Astrocyte (in vitro differentiated cells and primary cell): ENCODE measurements at regions not wholly inside any gene's neighbourhood (a gene's known extent, or its start where the extent isn't known, plus 50 kb on each side); places are given as distances from the start of the nearest gene placed in this dataset.

Source experiments
- DNase-seq: peaks from one replicate; pipeline ENCODE4 v3.0.0-alpha.2; 2010; ENCODE audit warnings: low read depth
- FAIRE-seq: peaks from 2 replicates; lab custom pipeline; 2011; peaks lifted over from hg19 to GRCh38; lab: Jason Lieb, UNC
- H2AFZ ChIP-seq: 2 replicates; pipeline ENCODE4 v1.6.0; 2012; ENCODE audit warnings: low read depth, low read length, inconsistent platforms
- H3K27ac ChIP-seq: 2 replicates; pipeline ENCODE4 v1.5.1; 2011; ENCODE audit warnings: low read depth, low read length, inconsistent platforms
- H3K27me3 ChIP-seq: 2 replicates; pipeline ENCODE4 v1.6.0; 2011; ENCODE audit warnings: low read length, inconsistent platforms; ENCODE audit not compliant: insufficient read depth
- H3K36me3 ChIP-seq: 2 replicates; pipeline ENCODE4 v1.5.1; 2011; ENCODE audit warnings: low read length, inconsistent platforms; ENCODE audit not compliant: insufficient read depth
- H3K4me1 ChIP-seq: 2 replicates; pipeline ENCODE4 v1.5.1; 2011; ENCODE audit warnings: low read length, inconsistent platforms; ENCODE audit not compliant: insufficient read depth
- H3K4me2 ChIP-seq: 2 replicates; pipeline ENCODE4 v1.6.0; 2012; ENCODE audit warnings: low read length, inconsistent platforms
- H3K4me3 ChIP-seq: 2 replicates; pipeline ENCODE4 v1.5.1; 2011; ENCODE audit warnings: low read depth, mild to moderate bottlenecking, low read length, inconsistent platforms; ENCODE audit not compliant: insufficient read depth
- H3K79me2 ChIP-seq: 2 replicates; pipeline ENCODE4 v1.6.0; 2012; ENCODE audit warnings: mild to moderate bottlenecking, low read length, inconsistent platforms; ENCODE audit not compliant: insufficient read depth
- H3K9ac ChIP-seq: 2 replicates; pipeline ENCODE4 v1.6.0; 2012; ENCODE audit warnings: mild to moderate bottlenecking, low read length, inconsistent platforms
- H3K9me3 ChIP-seq: 2 replicates; pipeline ENCODE4 v1.5.1; 2012; ENCODE audit warnings: low read depth, mild to moderate bottlenecking, low read length, inconsistent platforms; ENCODE audit not compliant: insufficient read depth
- H4K20me1 ChIP-seq: 2 replicates; pipeline ENCODE4 v1.6.0; 2012; ENCODE audit warnings: low read length, inconsistent platforms; ENCODE audit not compliant: insufficient read depth
- H3K27ac Mint-ChIP-seq: one replicate; pipeline ENCODE4 v1.8.0; 2021; ENCODE audit warnings: mild to moderate bottlenecking, mixed read lengths; ENCODE audit not compliant: unreplicated experiment
- H3K27me3 Mint-ChIP-seq: one replicate; pipeline ENCODE4 v1.8.0; 2021; ENCODE audit warnings: low read depth, mixed read lengths; ENCODE audit not compliant: unreplicated experiment
- H3K36me3 Mint-ChIP-seq: one replicate; pipeline ENCODE4 v1.8.0; 2021; ENCODE audit warnings: low read depth, mixed read lengths; ENCODE audit not compliant: unreplicated experiment
- H3K4me1 Mint-ChIP-seq: one replicate; pipeline ENCODE4 v1.8.0; 2021; ENCODE audit warnings: low read depth, mixed read lengths; ENCODE audit not compliant: unreplicated experiment
- H3K4me3 Mint-ChIP-seq: one replicate; pipeline ENCODE4 v1.8.0; 2021; ENCODE audit warnings: mild to moderate bottlenecking, moderate library complexity, mixed read lengths; ENCODE audit not compliant: unreplicated experiment
- H3K9me3 Mint-ChIP-seq: one replicate; pipeline ENCODE4 v1.8.0; 2021; ENCODE audit warnings: mild to moderate bottlenecking, mixed read lengths; ENCODE audit not compliant: unreplicated experiment
- CTCF ChIP-seq: IDR thresholded peaks from 2 replicates; pipeline ENCODE4 v1.5.1; 2011; ENCODE audit warnings: low read depth, mild to moderate bottlenecking, inconsistent platforms, low read length, moderate library complexity; ENCODE audit not compliant: insufficient read depth
- EZH2 ChIP-seq: IDR thresholded peaks from 2 replicates; pipeline ENCODE4 v1.6.1; 2012; ENCODE audit warnings: mild to moderate bottlenecking, low read length, inconsistent platforms; ENCODE audit not compliant: insufficient read depth

DNA sequence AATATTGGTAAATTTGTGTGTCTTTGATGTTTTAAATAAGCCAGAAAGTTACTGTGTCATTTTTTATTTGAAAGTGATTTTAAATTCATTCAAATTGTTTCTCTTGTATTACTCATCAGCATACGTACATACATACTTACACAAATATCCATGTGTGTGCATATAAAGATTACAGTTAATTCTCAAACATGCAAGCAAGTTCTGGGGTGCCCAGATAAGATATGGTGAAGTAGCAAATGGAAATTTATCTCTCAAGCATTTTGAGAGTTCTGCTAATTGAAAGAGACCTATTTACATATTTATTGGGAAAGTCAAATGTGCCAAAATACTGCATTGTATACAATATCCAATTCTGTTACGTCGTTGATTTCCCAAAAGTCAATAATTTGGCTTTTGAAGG is 1024.0 kb upstream of the CNTN5 start:
- Histone ChIP-seq H3K4me1 (no peaks in the 10 kb centered on the region), H3K36me3 (no peaks in the 10 kb centered on the region), H3K79me2 (no peaks in the 10 kb centered on the region), H4K20me1 (no peaks in the 10 kb centered on the region), H3K9ac (no peak overlapping the region), H3K4me3 (no peak overlapping the region), H3K9me3 (no peaks in the 10 kb centered on the region), H2AFZ (no peak overlapping the region), H3K27ac (no peak overlapping the region), H3K27me3 (no peaks in the 10 kb centered on the region), H3K4me2 (no peak overlapping the region)
- DNase-seq (no peak), FAIRE-seq (no peak)
- H3K4me1 Mint-ChIP-seq, result no peaks in the 10 kb centered on the region
- H3K4me3 Mint-ChIP-seq, result no peak overlapping the region
- peaks cover 4% of the 10 kb centered on the region for H3K9me3 Mint-ChIP-seq
- no peaks in the 10 kb centered on the region for H3K27me3 Mint-ChIP-seq
- H3K27ac Mint-ChIP-seq, result no peak overlapping the region
- peaks cover 2% of the 10 kb centered on the region for H3K36me3 Mint-ChIP-seq
- TF ChIP-seq CTCF (no peak), EZH2 (no peak)

- Mint-ChIP-seq H3K9me3 (no peaks in the 10 kb centered on the region), H3K27me3 (no peaks in the 10 kb centered on the region), H3K4me3 (no peak overlapping the region), H3K27ac (no peak overlapping the region), H3K36me3 (no peaks in the 10 kb centered on the region), H3K4me1 (no peaks in the 10 kb centered on the region)
- Histone ChIP-seq H3K79me2 (no peaks in the 10 kb centered on the region), H3K27me3 (no peaks in the 10 kb centered on the region), H3K4me2 (peak overlapping the region; percentile 34), H3K36me3 (no peaks in the 10 kb centered on the region), H3K4me1 (no peaks in the 10 kb centered on the region), H3K9ac (peak overlapping the region; percentile 18), H2AFZ (peak overlapping the region; percentile 22), H3K9me3 (no peaks in the 10 kb centered on the region), H3K4me3 (no peak overlapping the region), H4K20me1 (no peaks in the 10 kb centered on the region), H3K27ac (no peak overlapping the region)
- DNase-seq (no peak), FAIRE-seq (no peak)
- TF ChIP-seq CTCF (no peak), EZH2 (no peak)
Measured at GRCh38 chr11:98003606-98004371, 1017.0 kb upstream of the CNTN5 start.

DNA sequence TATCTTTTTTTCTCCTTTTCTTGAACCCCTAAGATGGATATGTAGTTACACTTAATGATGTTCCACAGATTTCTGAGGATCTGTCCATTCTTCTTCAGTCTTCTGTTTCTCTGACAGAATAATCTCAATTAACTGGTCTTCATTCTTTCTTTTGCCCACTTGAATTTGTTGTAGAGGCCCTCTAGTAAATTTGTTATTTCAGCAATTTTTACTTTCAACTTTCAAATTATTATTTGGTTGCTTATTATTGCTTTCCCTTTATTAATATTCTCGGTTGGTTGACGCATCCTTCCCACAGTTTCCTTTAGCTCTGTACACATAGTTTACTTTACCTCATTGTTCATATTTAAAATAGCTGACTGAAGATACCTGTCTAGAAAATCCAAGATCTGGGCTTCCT is 1013.7 kb upstream of the CNTN5 start:
- Mint-ChIP-seq H3K27ac (no peak overlapping the region), H3K9me3 (peaks cover 2% of the 10 kb centered on the region), H3K36me3 (no peaks in the 10 kb centered on the region), H3K4me3 (no peak overlapping the region), H3K27me3 (no peaks in the 10 kb centered on the region), H3K4me1 (no peaks in the 10 kb centered on the region)
- Histone ChIP-seq H3K79me2 (no peaks in the 10 kb centered on the region), H3K4me3 (no peak overlapping the region), H2AFZ (no peak overlapping the region), H3K9ac (no peak overlapping the region), H3K9me3 (no peaks in the 10 kb centered on the region), H3K27me3 (no peaks in the 10 kb centered on the region), H3K36me3 (no peaks in the 10 kb centered on the region), H3K4me1 (no peaks in the 10 kb centered on the region), H4K20me1 (no peaks in the 10 kb centered on the region), H3K27ac (no peak overlapping the region), H3K4me2 (no peak overlapping the region)
- TF ChIP-seq CTCF (no peak), EZH2 (no peak)
- FAIRE-seq (no peak), DNase-seq (no peak)
